ENCODE measurements at regions not wholly inside any gene's neighbourhood (a gene's known extent, or its start where the extent isn't known, plus 50 kb on each side); places are given as distances from the start of the nearest gene placed in this dataset.

- BruUV-seq (replicated peaks), result no TSS peak
- peak; percentile 70 for ATAC-seq (ENCODE audit: low read depth)
- dilution Hi-C loops (cut with HindIII; ENCODE audit: low sequenced_read_pairs, unreplicated experiment), result no loop called here
Observed at GRCh38 chr4:188971125-188971524, 831.9 kb downstream of the TRIML1 start.

More at GRCh38 chr4:188971125-188971524, 831.9 kb downstream of the TRIML1 start:
- Histone ChIP-seq H4K8ac (ENCODE audit: low read depth in 2 of 2, low read length in 2 of 2) (no peak overlapping the region), H4K5ac (ENCODE audit: low read depth, low read length) (no peak overlapping the region), H3K56ac (ENCODE audit: extremely low read depth, insufficient read depth, low read length) (no peak overlapping the region), H3K14ac (replicated peaks; ENCODE audit: low read depth, low read length) (no peak overlapping the region), H3K27ac (ENCODE audit: insufficient read depth, low read length) (no peak overlapping the region), H2BK120ac (ENCODE audit: low read depth, low read length) (peak overlapping the region; percentile 4; the same call in 1 of the 2 replicates), H3K18ac (ENCODE audit: low read depth, low read length) (no peak overlapping the region; the same call in 1 of the 2 replicates), H4K91ac (ENCODE audit: insufficient read depth, low read depth, low read length) (no peak overlapping the region), H3K4ac (ENCODE audit: low read depth, low read length) (no peak overlapping the region), H3K27me3 (ENCODE audit: control insufficient read depth, insufficient read depth, low read length) (no peaks in the 10 kb centered on the region), H3K9me1 (ENCODE audit: insufficient read depth, low read length) (no peaks in the 10 kb centered on the region), H3K4me1 (ENCODE audit: control insufficient read depth, insufficient read depth, low read length) (peaks cover 3% of the 10 kb centered on the region; the same call in 1 of the 2 replicates), H4K20me1 (ENCODE audit: insufficient read depth, low read length) (no peaks in the 10 kb centered on the region), H3K79me1 (ENCODE audit: low read depth in 1 of 2, low read length in 2 of 2) (no peaks in the 10 kb centered on the region), H3K23ac (ENCODE audit: low read depth, low read length) (no peak overlapping the region), H3K4me2 (ENCODE audit: low read depth, low read length) (no peak overlapping the region), H2BK15ac (ENCODE audit: low read depth, low read length) (no peak overlapping the region), H3K36me3 (ENCODE audit: control insufficient read depth, insufficient read depth, low read length) (no peaks in the 10 kb centered on the region), H2AFZ (replicated peaks; ENCODE audit: low read length, poor library complexity) (peak overlapping the region; percentile 53), H3K9me3 (ENCODE audit: control insufficient read depth, insufficient read depth, low read length) (no peaks in the 10 kb centered on the region), H3K4me3 (ENCODE audit: insufficient read depth, low read depth, low read length) (no peak overlapping the region), H2AK9ac (replicated peaks; ENCODE audit: low read depth, low read length, poor library complexity) (no peak overlapping the region), H2BK20ac (ENCODE audit: low read depth, low read length) (no peak overlapping the region), H2BK5ac (ENCODE audit: low read depth, low read length, poor library complexity, severe bottlenecking) (no peak overlapping the region), H2AK5ac (ENCODE audit: low read depth, low read length) (peak overlapping the region; percentile 35; the same call in 1 of the 2 replicates), H3K9ac (ENCODE audit: low read depth, low read length) (no peak overlapping the region)
- ChIA-PET POLR2A (ENCODE audit: unreplicated experiment) (no interaction called here), CTCF (interaction anchor here (1.1 to 1.6 kb wide), 4 partner anchors 12 to 153 kb away, joined by 3 to 6 read pairs (median 4); no protein-coding TSS in a partner anchor)
- intact Hi-C loops (cut with micrococcal nuclease) (loop anchor here (2.0 kb wide), 1 partner anchor 154 kb away; no protein-coding TSS in a partner anchor), in situ Hi-C loops (cut with MboI; ENCODE audit: low sequenced_read_pairs) (no loop called here)
- no CpG with 5 or more reads among the region's 3 CpGs for WGBS, 2 experiments (ENCODE audit: extremely low coverage in 2 of 2, insufficient read length in 1 of 2)
- TF ChIP-seq SMC3 (IDR thresholded peaks at IDR 0.05; ENCODE audit: low read depth, low read length), result peak; percentile 45
- TF ChIP-seq RAD21 (IDR thresholded peaks at IDR 0.05; ENCODE audit: low read length), result peak; percentile 54
- no peak for TF ChIP-seq MAZ (IDR thresholded peaks at IDR 0.05; ENCODE audit: borderline replicate concordance, low read depth, low read length)
- TF ChIP-seq NFE2L2 (IDR thresholded peaks at IDR 0.05; ENCODE audit: low read depth, low read length), result no peak
- no peak for TF ChIP-seq CEBPB (IDR thresholded peaks at IDR 0.05; ENCODE audit: low read depth, low read length)
- no peak for TF ChIP-seq MXI1 (IDR thresholded peaks at IDR 0.05; ENCODE audit: borderline replicate concordance, low read depth, low read length)
- no peak for TF ChIP-seq BHLHE40 (IDR thresholded peaks at IDR 0.05; ENCODE audit: low read depth, low read length)
- TF ChIP-seq RCOR1 (IDR thresholded peaks at IDR 0.05; ENCODE audit: insufficient replicate concordance, low read length), result no peak
- TF ChIP-seq RFX5 (IDR thresholded peaks at IDR 0.05; ENCODE audit: low read depth, low read length), result no peak
- no peak for TF ChIP-seq MAFK (IDR thresholded peaks at IDR 0.05; ENCODE audit: low read depth, low read length)
- no peak for TF ChIP-seq POLR2A (IDR thresholded peaks at IDR 0.05; ENCODE audit: low read depth, low read length)
- peak; percentile 53 for TF ChIP-seq CTCF (conservative IDR thresholded peaks at IDR 0.05; ENCODE audit: low read depth, low read length)
- DNase-seq, result peak; percentile 28

Data from IMR-90 (cell line).